GM23338 (cell line): ENCODE measurements at regions not wholly inside any gene's neighbourhood (a gene's known extent, or its start where the extent isn't known, plus 50 kb on each side); places are given as distances from the start of the nearest gene placed in this dataset.

Experiments
- ATAC-seq: fragments of 200-7000 bp; cut with Tn5 transposase; 3 replicates; pipeline ENCODE4 v1.9.1; 2020
- DNase-seq: peaks from one replicate; pipeline ENCODE4 v3.0.0-alpha.2; 2015; ENCODE audit warnings: low spot score
- H2AFZ ChIP-seq: fragments of 200-600 bp; sonication (generic); 2 replicates; pipeline ENCODE4 v1.8.0; 2016; ENCODE audit warnings: antibody characterized with exemption, mild to moderate bottlenecking, moderate library complexity
- H3F3A ChIP-seq: fragments of 200-600 bp; sonication (generic); replicated peaks from 2 replicates; pipeline ENCODE4 v1.8.0; 2017; ENCODE audit warnings: antibody characterized with exemption, mixed run types, low read depth
- H3K27ac ChIP-seq: fragments of 200-600 bp; sonication (generic); 2 replicates; pipeline ENCODE4 v1.6.1; 2016; ENCODE audit warnings: low read depth
- H3K27me3 ChIP-seq: fragments of 200-600 bp; sonication (generic); 2 replicates; pipeline ENCODE4 v1.8.0; 2016; ENCODE audit warnings: mild to moderate bottlenecking, mixed run types, moderate library complexity; ENCODE audit not compliant: insufficient read depth
- H3K36me3 ChIP-seq: fragments of 200-600 bp; sonication (generic); 2 replicates; pipeline ENCODE4 v1.8.0; 2016; ENCODE audit warnings: mild to moderate bottlenecking; ENCODE audit not compliant: insufficient read depth
- H3K4me1 ChIP-seq: fragments of 200-600 bp; sonication (generic); 2 replicates; pipeline ENCODE4 v1.8.0; 2016; ENCODE audit warnings: mild to moderate bottlenecking, moderate library complexity; ENCODE audit not compliant: insufficient read depth
- H3K4me2 ChIP-seq: fragments of 200-600 bp; sonication (generic); 2 replicates; pipeline ENCODE4 v1.7.1; 2017; ENCODE audit warnings: mixed run types
- H3K4me3 ChIP-seq: fragments of 200-600 bp; sonication (generic); 2 replicates; pipeline ENCODE4 v1.6.1; 2016; ENCODE audit warnings: mixed run types
- H3K79me2 ChIP-seq: fragments of 200-600 bp; sonication (generic); replicated peaks from 2 replicates; pipeline ENCODE4 v1.8.0; 2017; ENCODE audit warnings: mild to moderate bottlenecking; ENCODE audit not compliant: insufficient read depth
- H3K9me2 ChIP-seq: fragments of 200-600 bp; sonication (generic); 2 replicates; pipeline ENCODE4 v1.8.0; 2017; ENCODE audit not compliant: insufficient read depth
- H4K20me1 ChIP-seq: fragments of 200-600 bp; sonication (generic); replicated peaks from 2 replicates; pipeline ENCODE4 v1.8.0; 2017; ENCODE audit warnings: mild to moderate bottlenecking; ENCODE audit not compliant: insufficient read depth
- H3K27ac Mint-ChIP-seq: 2 replicates; pipeline ENCODE4 v1.8.0; 2020; ENCODE audit warnings: inconsistent platforms, mild to moderate bottlenecking, moderate library complexity, mixed read lengths
- H3K27me3 Mint-ChIP-seq: 3 replicates; pipeline ENCODE4 v1.8.0; 2022; ENCODE audit warnings: low read depth, mild to moderate bottlenecking, moderate library complexity, mixed read lengths, inconsistent platforms; ENCODE audit not compliant: insufficient read depth, poor library complexity
- H3K36me3 Mint-ChIP-seq: 3 replicates; pipeline ENCODE4 v1.8.0; 2021; ENCODE audit warnings: low read depth, mild to moderate bottlenecking, inconsistent platforms, moderate library complexity, mixed read lengths
- H3K4me1 Mint-ChIP-seq: 3 replicates; pipeline ENCODE4 v1.8.0; 2020; ENCODE audit warnings: mild to moderate bottlenecking, inconsistent platforms, mixed read lengths
- H3K4me3 Mint-ChIP-seq: 3 replicates; pipeline ENCODE4 v1.8.0; 2021; ENCODE audit warnings: moderate library complexity, mild to moderate bottlenecking, inconsistent platforms, mixed read lengths
- H3K9me3 Mint-ChIP-seq: 3 replicates; pipeline ENCODE4 v1.8.0; 2020; ENCODE audit warnings: moderate library complexity, mild to moderate bottlenecking, inconsistent platforms, mixed read lengths
- ETS1 ChIP-seq: IDR thresholded peaks from 2 replicates; pipeline ENCODE4 v1.6.1; 2016; ENCODE audit warnings: antibody characterized with exemption
- NANOG ChIP-seq: IDR thresholded peaks from 2 replicates; pipeline ENCODE4 v1.6.1; 2016; ENCODE audit warnings: antibody characterized with exemption, borderline replicate concordance
- POLR2AphosphoS5 ChIP-seq: IDR thresholded peaks from 2 replicates; pipeline ENCODE4 v1.6.1; 2016; ENCODE audit warnings: antibody characterized with exemption, low read depth
- STAT1 ChIP-seq: IDR thresholded peaks from one replicate; pipeline ENCODE4 v1.6.1; 2016; ENCODE audit warnings: antibody characterized with exemption; ENCODE audit not compliant: unreplicated experiment
- ZNF114 ChIP-seq: fragments of 250-450 bp; sonication (Bioruptor Pico); IDR thresholded peaks from 2 replicates; pipeline ENCODE4 v1.5.0; 2020; ENCODE audit warnings: mild to moderate bottlenecking, moderate library complexity
- ZNF462 ChIP-seq: fragments of 250-450 bp; sonication (Bioruptor Pico); IDR thresholded peaks from 2 replicates; pipeline ENCODE4 v1.5.0; 2020; ENCODE audit warnings: mild to moderate bottlenecking, moderate library complexity

GRCh38 chr2:6645672-6646071, 220.0 kb downstream of the CMPK2 start:
- peaks cover 3% of the 10 kb centered on the region; the same call in 2 of the 3 replicates for H3K36me3 Mint-ChIP-seq
- peaks cover 9% of the 10 kb centered on the region; the same call in 1 of the 2 replicates for H3K4me1 ChIP-seq
- H3K4me3 ChIP-seq: no peak overlapping the region
- H3K79me2 ChIP-seq: no peaks in the 10 kb centered on the region
- no peak overlapping the region for H3K4me2 ChIP-seq
- H3K9me2 ChIP-seq: peaks cover 3% of the 10 kb centered on the region; the same call in 1 of the 2 replicates
- no peak overlapping the region for H3K27ac Mint-ChIP-seq
- H3K27me3 ChIP-seq: no peaks in the 10 kb centered on the region
- no peak overlapping the region for H3K27ac ChIP-seq
- TF ChIP-seq ZNF114 (CRISPR knock-in tag) (no peak), STAT1 (no peak), POLR2AphosphoS5 (no peak)
- ATAC-seq (no peak), DNase-seq (no peak)
- no peaks in the 10 kb centered on the region for H4K20me1 ChIP-seq
- H3K9me3 Mint-ChIP-seq: peaks cover 60% of the 10 kb centered on the region
- no peaks in the 10 kb centered on the region for H3K36me3 ChIP-seq
- H3K4me1 Mint-ChIP-seq: peaks cover 6% of the 10 kb centered on the region; the same call in 2 of the 3 replicates
- no peak overlapping the region for H2AFZ ChIP-seq
- no peak overlapping the region for H3K4me3 Mint-ChIP-seq
- no peaks in the 10 kb centered on the region for H3F3A ChIP-seq
- H3K27me3 Mint-ChIP-seq: no peaks in the 10 kb centered on the region

- H3F3A ChIP-seq: no peaks in the 10 kb centered on the region
- Mint-ChIP-seq H3K27ac (no peak overlapping the region), H3K36me3 (peaks cover 4% of the 10 kb centered on the region; the same call in 2 of the 3 replicates), H3K4me3 (no peak overlapping the region), H3K4me1 (0 out of 3 replicates have a peak, but pooled peaks cover 2% of the 10 kb centered on the region), H3K27me3 (no peaks in the 10 kb centered on the region), H3K9me3 (peaks cover 62% of the 10 kb centered on the region)
- no peaks in the 10 kb centered on the region for H4K20me1 ChIP-seq
- H3K4me3 ChIP-seq: no peak overlapping the region
- TF ChIP-seq NANOG (no peak), ETS1 (no peak)
- no peaks in the 10 kb centered on the region for H3K36me3 ChIP-seq
- H3K4me2 ChIP-seq: no peak overlapping the region
- H2AFZ ChIP-seq: no peak overlapping the region
- H3K79me2 ChIP-seq: no peaks in the 10 kb centered on the region
- no peak for ATAC-seq
- H3K27me3 ChIP-seq: no peaks in the 10 kb centered on the region
- H3K4me1 ChIP-seq: no peaks in the 10 kb centered on the region
- no peak for DNase-seq
- no peak overlapping the region for H3K27ac ChIP-seq
- H3K9me2 ChIP-seq: peaks cover 6% of the 10 kb centered on the region; the same call in 1 of the 2 replicates
Measured at GRCh38 chr2:6647046-6647445, 218.7 kb downstream of the CMPK2 start.

- no peaks in the 10 kb centered on the region for H3K4me1 Mint-ChIP-seq
- H3K4me3 ChIP-seq: no peak overlapping the region
- no peaks in the 10 kb centered on the region for H3K4me1 ChIP-seq
- no peaks in the 10 kb centered on the region for H3K79me2 ChIP-seq
- DNase-seq (no peak), ATAC-seq (no peak)
- H3K36me3 Mint-ChIP-seq: peaks cover 3% of the 10 kb centered on the region; the same call in 1 of the 3 replicates
- H3K27ac ChIP-seq: no peak overlapping the region
- TF ChIP-seq ZNF462 (CRISPR knock-in tag): no peak
- no peak for TF ChIP-seq ZNF114 (CRISPR knock-in tag)
- H3K27me3 ChIP-seq: no peaks in the 10 kb centered on the region
- H3K4me3 Mint-ChIP-seq: no peak overlapping the region
- no peaks in the 10 kb centered on the region for H4K20me1 ChIP-seq
- H3K4me2 ChIP-seq: no peak overlapping the region
- H2AFZ ChIP-seq: peak overlapping the region; percentile 28; the same call in 1 of the 2 replicates
- H3F3A ChIP-seq: no peaks in the 10 kb centered on the region
- peaks cover 6% of the 10 kb centered on the region; the same call in 1 of the 2 replicates for H3K9me2 ChIP-seq
- no peaks in the 10 kb centered on the region for H3K27me3 Mint-ChIP-seq
- no peaks in the 10 kb centered on the region for H3K36me3 ChIP-seq
- peaks cover 58% of the 10 kb centered on the region for H3K9me3 Mint-ChIP-seq
- H3K27ac Mint-ChIP-seq: no peak overlapping the region
Measured at GRCh38 chr2:6648596-6649247, 217.0 kb downstream of the CMPK2 start.
